DMS53 treated with DMSO at 0.1 percent for 48 hours (cell line): ENCODE measurements at regions not wholly inside any gene's neighbourhood (a gene's known extent, or its start where the extent isn't known, plus 50 kb on each side); places are given as distances from the start of the nearest gene placed in this dataset.
"Not testable (repeated sequence)": the region's sequence is repeated elsewhere in the genome, so short reads cannot be mapped to it uniquely, and the experiment has no call there.

Experiments
- DNase-seq: peaks from one replicate; lab custom pipeline; 2025; ENCODE audit not compliant: unreplicated experiment; lab: John Stamatoyannopoulos, UW

DNA sequence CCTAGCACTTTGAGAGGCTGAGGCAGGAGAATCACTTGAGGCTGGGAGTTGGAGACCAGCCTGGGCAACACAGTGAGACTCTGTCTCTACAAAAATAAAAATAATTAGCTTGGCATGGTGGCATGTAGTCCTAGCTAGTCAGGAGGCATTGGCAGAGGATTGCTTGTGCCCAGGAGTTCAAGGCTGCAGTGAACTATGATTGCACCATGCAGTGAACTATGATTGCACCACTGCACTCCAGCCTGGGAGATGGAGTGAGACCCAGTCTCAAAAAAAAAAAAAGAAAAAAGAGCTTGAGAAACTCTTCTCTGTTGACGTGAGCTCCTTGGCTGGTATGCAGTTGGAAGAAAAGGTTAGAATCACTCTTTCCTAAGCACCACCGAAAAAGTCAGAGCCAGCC lies 125.1 kb upstream of the TNP1 start:
- no peak for DNase-seq

DNA sequence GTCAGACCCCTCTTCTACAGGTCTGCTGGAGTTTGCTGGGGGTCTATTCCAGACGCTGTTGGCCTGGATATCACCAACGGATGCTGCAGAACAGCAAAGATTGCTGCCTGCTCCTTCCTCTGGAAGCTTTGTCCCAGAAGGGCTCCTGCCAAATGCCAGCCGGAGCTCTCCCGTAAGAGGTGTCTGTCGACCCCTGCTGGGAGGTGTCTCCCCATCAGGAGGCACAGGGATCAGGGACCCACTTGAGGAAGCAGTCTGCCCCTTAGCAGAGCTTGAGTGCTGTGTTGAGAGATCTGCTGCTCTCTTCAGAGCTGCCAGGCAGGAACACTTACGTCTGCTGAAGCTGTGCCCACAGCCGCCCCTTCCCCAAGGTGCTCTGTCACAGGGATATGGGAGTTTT lies 122.1 kb upstream of the TNP1 start:
- not testable (repeated sequence) for DNase-seq

DNA sequence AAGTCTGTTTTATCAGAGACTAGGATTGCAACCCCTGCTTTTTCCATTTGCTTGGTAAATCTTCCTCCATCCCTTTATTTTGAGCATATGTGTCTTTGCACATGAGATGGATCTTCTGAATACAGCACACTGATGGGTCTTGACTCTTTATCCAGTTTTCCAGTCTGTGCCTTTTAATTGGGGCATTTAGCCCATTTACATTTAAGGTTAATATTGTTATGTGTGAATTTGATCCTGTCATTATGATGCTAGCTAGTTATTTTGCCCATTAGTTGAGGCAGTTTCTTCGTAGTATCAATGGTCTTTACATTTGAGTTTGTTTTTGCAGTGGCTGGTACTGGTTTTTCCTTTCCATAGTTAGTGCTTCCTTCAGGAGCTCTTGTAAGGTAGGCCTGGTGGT lies 120.6 kb upstream of the TNP1 start:
- not testable (repeated sequence) for DNase-seq

DNA sequence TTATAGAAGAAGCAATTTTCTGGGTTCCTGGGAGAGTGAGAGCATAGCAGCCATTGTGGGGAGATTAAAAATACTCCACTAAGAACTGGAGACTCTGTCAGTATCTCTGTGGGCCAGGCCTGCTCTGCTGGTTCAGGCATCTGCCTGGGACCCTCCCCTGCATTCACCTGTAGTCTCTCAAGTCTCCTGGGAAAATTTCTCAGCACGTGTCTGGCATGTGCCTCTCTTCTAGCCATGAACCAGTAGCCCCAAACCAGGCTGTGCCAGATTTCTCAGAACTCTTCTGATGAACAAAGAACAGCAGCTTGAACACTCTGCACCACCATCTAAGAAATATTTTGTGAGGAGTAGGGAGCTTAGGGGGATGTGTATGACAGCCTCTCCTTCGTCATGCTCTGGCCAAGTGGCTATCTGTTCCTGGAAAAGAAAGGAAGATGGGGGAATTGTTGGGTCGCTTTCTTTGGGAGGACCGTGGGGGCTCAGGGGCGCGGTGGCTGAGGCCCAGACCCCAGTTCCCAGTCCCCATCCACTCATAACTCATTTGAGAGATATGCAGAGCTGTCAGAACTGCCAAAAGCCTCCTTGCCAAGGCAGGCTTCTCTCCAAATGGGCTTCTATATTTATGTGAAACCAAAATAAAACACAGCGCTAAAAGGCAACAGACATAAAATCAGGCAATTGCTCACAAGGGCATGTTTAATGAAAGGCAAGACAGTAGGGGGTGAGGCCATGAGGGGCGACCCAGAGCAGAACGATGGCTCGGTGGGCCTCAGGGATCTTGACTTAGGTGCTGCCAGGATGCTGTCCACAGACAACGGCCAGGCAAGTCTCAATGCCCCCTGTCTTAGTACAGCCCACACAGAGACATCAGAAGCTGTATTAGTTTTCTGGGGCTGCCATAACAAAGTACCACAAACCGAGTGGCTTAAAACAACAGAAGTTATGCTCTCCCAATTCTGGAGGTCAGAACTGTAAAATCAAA lies 114.7 kb upstream of the TNP1 start:
- no peak for DNase-seq

DNA sequence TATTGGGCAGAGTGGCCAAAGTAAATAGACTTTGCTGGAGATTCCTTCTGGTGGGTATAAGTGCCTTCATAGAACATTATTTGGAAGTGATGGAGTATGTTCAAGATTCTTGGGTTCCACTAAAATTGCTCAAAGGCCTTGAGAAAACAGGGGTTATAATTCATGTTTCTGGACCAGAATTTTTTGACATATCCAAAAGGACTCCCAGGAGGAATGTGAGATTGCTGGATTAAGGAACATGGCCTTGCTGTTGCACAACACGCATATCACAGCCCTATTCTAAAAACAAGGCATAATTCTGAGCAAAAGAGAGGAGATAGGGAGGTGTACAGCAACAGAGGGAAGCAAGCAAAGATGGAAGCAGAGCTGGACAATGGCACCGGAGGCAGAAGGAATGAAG lies 111.7 kb upstream of the TNP1 start:
- DNase-seq, result no peak

DNA sequence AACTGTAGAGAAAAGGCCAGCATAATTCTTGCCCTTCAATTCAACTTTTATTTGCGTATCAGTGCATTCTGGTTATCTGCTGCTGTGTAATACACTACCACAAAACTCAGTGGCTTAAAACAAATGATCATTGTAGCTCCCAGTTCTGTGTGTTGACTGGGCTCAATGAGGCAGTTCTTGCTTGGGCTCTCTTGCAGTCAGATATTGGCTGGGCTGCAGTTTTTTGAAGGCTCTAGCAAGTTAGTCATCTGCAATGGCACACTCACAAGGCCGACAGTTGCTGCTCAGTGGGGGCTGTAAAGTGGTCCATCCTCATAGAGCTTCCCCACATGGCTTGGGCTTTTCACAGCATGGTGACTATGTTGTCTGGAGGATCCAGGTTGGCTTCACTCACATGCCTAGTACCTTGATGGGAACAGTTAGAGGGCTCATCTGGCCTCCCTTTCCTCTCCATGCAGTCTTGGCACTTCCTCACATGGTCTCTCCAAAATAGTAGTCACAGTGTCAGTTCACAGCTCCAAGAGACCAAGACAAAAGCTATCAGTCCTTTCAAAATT lies 110.6 kb upstream of the TNP1 start:
- DNase-seq, result no peak

DNA sequence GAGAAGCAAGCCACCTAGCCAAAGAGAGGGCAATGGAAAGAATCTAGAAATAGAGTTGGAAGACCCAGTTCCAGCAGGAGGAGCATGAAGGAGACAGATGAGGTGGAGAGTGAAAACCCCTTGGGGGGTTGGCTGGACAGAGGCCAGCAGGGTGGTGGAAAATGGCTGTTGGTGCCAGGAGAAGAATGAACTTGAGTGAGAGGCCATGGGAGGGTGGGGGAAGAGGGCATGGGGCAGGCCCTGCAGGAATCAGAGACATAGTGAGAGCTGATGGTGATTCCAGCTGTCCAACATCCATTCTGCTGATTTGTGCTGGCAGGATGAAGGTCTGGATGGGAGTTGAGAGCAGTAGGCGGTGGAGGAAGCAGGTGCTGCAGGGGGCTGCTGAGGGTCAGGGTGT lies 108.0 kb upstream of the TNP1 start:
- DNase-seq, result no peak

DNA sequence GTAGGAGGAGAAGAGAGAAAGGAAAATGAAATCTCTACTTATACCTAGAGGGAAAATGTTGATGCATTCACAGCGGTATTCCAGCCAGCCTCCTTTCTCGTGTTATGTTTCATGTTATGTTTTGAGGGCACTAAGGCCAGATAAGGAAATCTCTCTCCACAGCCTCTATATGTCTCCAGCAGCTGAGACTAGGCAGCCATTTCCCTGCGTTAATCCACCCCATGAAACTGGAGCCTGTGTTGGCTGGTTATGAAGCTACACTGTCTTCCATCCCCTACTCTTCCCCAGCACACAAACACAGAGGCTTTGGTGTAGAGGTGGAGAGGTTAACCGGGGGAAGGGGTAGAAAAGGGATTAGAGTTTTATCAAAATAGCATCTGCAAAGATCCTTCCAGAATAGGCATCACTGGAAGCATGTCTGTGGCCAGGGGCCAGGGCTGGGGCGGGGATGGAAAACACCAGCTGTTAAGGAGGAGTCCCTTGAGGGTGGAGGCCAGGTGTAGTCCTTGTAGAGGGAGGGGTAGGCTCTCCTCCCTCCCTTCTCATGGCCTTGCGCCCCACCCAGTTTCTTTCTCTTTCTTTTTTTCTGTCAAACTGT lies 100.9 kb upstream of the TNP1 start:
- DNase-seq, result no peak

DNA sequence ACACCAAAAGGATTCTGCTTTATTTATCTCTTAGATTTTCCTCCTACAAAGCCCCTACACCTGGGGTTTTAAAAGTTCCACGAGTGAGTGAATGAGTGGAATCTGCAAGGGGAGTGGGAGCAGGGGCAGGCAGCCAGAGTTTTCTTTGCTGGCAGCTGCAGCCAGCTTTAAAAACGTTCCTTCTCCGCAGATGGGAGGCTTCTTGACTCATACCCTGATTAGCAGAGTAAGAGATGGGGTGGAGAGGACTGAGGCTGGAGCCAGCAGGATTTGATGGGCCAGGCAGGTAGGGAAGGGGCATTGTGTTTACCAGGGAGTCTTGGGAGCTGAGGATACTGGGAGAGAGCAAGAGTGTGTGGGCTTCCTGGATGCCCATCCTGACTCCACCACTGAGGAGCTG lies 99.6 kb upstream of the TNP1 start:
- no peak for DNase-seq

DNA sequence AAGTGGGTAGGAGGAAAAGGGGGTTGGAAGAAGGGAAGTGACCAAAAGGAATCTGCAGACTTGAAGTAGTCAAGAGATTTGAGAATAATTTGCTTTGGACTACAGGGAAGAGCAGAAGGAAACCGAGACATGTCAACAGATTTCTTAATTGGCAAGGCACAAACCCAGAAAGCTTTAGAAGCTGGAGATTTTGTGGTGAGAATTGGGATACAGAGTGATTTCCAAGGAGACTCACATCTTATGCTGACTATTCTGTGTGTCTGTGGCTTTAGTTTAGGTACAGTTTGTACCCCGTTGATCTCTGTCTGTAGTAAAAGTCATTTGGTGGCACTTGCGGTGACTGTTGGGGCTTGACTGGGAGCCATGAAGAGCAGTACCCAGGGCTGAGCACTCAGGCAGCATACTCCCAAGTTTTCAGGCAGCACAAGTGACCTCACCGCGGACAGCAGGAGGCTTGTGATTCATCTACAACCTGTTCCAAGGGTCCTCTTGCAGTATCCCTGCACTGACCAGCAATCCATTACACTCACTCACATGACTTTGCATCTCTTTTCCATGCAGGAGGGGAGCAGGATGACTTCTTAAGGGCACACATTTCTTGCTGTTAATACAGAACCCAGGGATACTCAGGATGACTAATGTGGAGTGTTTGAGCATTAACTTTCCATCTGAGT lies 97.1 kb upstream of the TNP1 start:
- no peak for DNase-seq

DNA sequence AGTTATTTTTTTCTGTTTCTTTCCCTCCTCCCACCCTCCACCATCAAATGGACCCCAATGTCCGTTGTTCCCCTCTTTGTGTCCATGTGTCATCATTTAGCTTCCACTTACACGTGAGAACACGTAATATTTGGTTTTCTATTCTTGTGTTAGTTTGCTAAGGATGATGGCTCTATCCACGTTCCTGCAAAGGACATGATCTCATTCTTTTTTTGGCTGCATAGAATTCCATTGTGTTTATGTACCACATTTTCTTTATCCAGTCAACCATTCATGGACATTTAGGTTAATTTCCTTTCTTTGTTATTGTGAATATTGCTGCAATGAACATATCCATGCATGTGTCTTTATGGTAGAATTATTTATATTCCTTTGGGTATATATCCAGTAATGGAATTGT lies 91.3 kb upstream of the TNP1 start:
- no peak for DNase-seq

DNA sequence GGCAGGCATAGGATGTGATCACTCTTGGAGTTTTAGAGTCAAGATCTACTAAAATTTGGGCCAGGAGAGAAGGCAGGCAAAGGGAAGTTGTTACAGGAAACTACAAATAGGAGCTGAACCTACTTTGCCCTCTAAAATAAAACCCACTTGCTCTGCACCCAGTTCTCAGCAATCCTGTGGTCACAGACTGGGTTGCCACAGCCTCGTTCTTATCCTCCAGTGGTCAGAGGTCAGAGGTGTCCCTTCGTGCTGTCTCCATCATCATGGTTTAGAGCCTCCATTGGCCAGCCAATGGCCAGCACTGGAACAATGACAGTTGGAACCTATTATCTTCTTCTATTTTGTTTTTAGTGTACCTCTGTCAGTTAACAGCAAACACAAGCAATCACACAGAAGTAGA lies 90.7 kb upstream of the TNP1 start:
- DNase-seq, result no peak

DNA sequence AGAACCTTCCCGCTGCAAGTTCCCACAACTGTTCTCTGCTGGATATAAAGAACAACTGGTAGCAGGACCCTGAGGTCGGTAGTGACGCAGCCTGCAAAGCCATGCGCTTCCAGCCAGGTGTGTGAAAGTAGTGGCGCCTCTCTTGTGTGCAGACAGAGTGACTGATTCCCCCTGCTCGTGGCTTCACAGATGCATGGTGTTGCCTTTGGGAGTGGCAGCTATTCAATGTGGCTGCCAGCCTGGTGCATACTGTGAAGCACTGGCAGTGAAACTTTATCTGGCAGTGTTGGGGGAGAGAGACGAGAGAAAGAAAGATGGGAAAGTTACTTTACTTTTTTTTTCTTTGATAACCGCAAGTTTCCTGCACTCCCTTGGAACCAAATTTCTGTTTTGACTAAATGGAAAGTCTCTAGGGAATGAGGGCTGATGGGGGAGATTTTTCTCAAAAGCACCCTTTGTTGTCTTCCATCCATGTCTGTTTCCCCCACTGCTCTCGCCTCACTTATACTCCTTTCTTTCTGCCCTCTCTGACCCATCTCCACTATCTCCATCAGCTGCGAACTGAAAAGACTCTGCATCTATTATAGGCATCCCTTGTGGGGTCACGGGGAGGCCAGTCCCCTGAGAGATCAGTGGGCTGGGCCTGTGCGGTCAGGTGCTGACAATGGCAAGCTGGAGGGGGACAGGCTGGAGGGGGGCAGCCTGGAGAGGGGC lies 90.0 kb upstream of the TNP1 start:
- DNase-seq, result no peak

DNA sequence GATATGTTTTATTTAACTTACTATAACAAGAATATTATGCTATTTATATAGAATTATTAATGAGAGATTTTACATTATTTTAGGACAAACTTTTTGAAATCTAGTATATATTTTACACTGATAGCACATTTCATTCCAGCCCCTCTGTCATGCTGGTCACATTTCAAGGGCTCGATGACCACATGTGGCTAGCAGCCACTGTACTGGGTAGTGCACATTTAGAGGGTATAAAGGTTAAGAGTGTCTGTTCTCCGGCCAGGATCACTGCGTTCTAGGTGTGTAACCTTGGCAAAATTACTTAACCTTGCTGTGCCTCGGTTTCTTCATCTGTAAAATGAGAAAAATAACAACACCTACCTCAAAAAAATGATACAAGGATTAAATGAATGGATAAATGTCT lies 87.2 kb upstream of the TNP1 start:
- no peak for DNase-seq

DNA sequence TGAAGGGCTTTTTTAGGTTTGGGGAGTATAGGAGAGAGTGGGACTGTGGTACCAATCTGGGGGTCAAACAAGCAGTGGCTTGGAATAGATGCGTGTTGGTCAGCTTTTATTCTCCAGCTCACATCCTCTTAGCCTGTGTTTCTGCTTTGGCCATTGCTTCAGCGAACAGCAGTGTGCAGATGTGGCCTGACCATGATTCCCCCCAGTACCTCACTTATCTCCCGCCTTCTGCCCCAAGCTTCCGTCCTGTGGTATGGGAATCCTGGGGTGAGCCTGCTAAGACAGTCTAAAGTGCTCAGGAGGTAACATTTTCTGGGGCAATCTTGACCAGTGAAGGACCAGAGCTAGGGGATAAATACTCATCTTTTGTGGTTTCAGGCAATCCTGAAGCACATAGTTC lies 84.9 kb upstream of the TNP1 start:
- no peak for DNase-seq

DNA sequence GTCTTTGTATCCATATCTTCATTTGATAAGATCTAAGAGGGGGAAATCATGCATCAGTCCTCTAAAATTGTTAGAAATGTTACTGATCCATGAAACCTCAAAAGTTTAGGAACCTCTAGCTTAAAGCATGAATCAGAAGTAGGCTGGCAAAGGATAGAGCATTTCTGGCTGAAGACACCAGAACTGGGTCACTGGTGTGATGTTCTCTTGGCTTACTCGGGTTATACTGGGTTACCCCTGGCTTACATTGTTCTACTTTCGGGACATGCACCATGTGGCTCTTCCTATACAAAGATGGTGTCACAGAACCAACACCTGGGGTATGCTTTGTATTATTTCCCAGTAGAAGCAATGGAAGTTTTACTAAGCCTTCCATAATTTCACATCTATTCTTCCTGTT lies 83.2 kb upstream of the TNP1 start:
- no peak for DNase-seq

DNA sequence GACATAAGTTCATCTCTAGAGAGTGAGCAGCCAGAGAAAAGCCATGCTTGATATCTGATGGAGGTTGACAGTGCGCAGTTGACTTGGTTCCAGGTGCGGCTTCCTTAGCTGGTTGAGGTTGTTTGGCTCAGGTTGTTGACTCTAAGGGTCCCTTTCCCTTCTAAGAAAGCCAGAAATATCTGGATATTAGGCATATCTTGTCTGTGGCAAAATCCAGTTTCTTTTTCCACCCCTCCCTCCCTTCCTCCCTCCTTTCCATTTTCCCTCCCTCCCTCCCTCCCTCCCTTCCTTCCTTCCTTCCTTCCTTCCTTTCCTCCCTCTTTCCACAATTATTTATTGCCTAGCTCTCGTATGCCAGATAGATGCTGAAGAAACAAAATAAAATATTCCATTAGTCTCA lies 82.6 kb upstream of the TNP1 start:
- no peak for DNase-seq

DNA sequence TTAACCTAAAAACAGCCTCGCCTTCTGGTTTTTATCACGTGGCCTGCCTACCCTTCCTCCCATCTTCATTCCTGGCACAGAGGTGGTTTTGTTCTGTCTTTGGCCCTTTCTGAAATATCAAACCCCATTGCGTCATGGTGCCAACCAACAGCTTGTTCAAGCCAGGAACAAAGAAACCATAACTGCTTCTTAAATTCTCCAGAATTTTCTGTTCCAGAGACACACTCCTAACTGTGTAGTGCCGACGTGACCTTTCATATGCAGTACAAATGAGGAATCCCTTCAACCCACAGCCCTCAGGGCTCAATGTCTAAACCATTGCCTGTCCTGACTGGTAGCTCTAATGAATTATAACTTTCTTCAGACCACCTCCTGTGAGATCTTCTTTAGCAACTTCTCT lies 82.2 kb upstream of the TNP1 start:
- no peak for DNase-seq

DNA sequence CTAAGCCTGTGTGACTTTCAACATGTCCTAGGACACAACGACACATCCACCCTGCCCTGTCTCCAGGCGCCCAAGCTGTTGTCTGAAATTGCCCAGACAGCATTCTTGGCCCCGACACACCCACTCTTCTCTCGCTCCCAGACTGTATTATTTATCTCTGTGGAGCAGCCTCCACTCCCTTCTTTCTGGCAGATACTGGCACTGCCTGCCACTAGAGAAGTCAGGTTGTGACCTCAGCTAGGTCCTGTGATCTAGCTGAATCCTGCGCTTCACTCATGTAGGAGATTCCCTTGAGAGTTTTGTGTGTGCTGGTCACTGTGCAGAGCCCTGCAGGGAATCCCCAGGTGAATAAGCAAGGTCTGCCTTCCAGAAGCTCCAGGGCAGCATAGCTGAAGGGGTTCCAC lies 77.1 kb upstream of the TNP1 start:
- DNase-seq, result no peak

DNA sequence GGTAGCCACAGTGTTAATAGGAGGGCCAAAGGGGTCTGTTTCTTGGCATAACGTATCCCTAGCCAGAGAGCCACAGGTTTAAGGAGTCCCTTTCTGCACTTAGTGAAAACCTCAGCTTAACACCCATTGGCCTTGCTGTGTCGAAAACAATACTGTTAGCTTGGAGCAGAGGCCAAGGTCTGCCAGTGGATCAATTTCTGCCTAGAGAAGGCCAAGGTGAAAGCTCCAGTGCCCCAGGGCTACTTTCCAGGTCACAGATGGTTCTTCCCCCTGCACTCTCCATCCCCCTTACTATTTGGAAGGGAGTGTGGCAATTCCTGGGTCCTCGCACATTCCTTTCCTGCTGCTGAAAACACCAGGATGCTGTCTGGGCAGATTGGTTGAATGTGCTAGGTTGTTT lies 74.8 kb upstream of the TNP1 start:
- no peak for DNase-seq

DNA sequence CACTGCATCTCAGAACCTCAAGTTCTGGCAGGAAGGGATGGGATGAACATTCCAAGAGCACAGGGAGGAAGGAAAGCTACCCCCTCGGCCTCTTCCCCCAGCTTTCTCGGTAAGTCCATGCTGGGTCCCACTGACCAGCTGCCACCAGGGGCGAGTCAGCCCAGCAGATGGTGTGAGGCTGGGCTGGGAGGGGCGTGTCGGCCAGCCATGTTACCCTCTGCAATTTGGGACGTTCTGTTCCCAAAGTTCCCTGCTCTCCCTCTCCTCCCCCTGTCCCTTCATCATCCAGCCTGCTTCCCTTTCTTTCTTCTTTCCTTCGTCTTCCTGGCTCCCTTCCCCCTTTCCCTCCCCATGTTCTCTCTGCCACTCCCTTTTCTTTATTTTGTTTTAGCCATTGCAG lies 74.3 kb upstream of the TNP1 start:
- DNase-seq, result no peak
